Calu3 (cell line): ENCODE measurements at regions not wholly inside any gene's neighbourhood (a gene's known extent, or its start where the extent isn't known, plus 50 kb on each side); places are given as distances from the start of the nearest gene placed in this dataset.
A peak's percentile ranks its signal among the peaks of the same experiment; 100 is the strongest.

Source experiments
- BruUV-seq: library from RNA; stranded (reverse); fragments of 400-500 nt; replicated peaks from 2 replicates; lab custom pipeline; 2021; lab: Mats Ljungman, UMichigan
- CTCF ChIA-PET: fragments of 300-600 bp; sonication (Branson Sonifier 250); formaldehyde crosslinking; loops from one replicate; lab custom pipeline; 2022; ENCODE audit warnings: antibody characterized with exemption; lab: Charles Lee
- DNase-seq: peaks from one replicate; pipeline ENCODE4 v3.0.0; 2022
- H3K27ac Mint-ChIP-seq: one replicate; pipeline ENCODE4 v1.8.0; 2022; ENCODE audit warnings: mixed read lengths; ENCODE audit not compliant: unreplicated experiment
- H3K27me3 Mint-ChIP-seq: one replicate; pipeline ENCODE4 v1.8.0; 2022; ENCODE audit warnings: mixed read lengths; ENCODE audit not compliant: unreplicated experiment
- H3K36me3 Mint-ChIP-seq: one replicate; pipeline ENCODE4 v1.8.0; 2022; ENCODE audit warnings: mild to moderate bottlenecking, moderate library complexity, mixed read lengths; ENCODE audit not compliant: insufficient read depth, unreplicated experiment
- H3K4me1 Mint-ChIP-seq: one replicate; pipeline ENCODE4 v1.8.0; 2022; ENCODE audit warnings: mild to moderate bottlenecking, low read depth, mixed read lengths; ENCODE audit not compliant: unreplicated experiment
- H3K4me3 Mint-ChIP-seq: one replicate; pipeline ENCODE4 v1.8.0; 2022; ENCODE audit warnings: mild to moderate bottlenecking, low read depth, moderate library complexity, mixed read lengths; ENCODE audit not compliant: unreplicated experiment
- H3K9me3 Mint-ChIP-seq: one replicate; pipeline ENCODE4 v1.8.0; 2022; ENCODE audit warnings: low read depth, mixed read lengths; ENCODE audit not compliant: unreplicated experiment
- intact Hi-C: fragments of 100-400 bp; cut with micrococcal nuclease; formaldehyde crosslinking; loops from one replicate; pipeline ENCODE4 v1.10.0; 2022; ENCODE audit not compliant: unreplicated experiment
- TF ChIP-seq, protein P1 (sequence below): fragments of 200-600 bp; IDR thresholded peaks from one replicate; pipeline ENCODE4 v1.8.0; 2022; ENCODE audit warnings: antibody characterized with exemption; ENCODE audit not compliant: unreplicated experiment

GRCh38 chr3:127408022-127408683, 120.3 kb upstream of the PRR20G start:
- TF ChIP-seq, protein P1, sequence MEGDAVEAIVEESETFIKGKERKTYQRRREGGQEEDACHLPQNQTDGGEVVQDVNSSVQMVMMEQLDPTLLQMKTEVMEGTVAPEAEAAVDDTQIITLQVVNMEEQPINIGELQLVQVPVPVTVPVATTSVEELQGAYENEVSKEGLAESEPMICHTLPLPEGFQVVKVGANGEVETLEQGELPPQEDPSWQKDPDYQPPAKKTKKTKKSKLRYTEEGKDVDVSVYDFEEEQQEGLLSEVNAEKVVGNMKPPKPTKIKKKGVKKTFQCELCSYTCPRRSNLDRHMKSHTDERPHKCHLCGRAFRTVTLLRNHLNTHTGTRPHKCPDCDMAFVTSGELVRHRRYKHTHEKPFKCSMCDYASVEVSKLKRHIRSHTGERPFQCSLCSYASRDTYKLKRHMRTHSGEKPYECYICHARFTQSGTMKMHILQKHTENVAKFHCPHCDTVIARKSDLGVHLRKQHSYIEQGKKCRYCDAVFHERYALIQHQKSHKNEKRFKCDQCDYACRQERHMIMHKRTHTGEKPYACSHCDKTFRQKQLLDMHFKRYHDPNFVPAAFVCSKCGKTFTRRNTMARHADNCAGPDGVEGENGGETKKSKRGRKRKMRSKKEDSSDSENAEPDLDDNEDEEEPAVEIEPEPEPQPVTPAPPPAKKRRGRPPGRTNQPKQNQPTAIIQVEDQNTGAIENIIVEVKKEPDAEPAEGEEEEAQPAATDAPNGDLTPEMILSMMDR: no peak
- Mint-ChIP-seq H3K4me3 (no peak overlapping the region), H3K9me3 (no peaks in the 10 kb centered on the region), H3K4me1 (peaks cover 7% of the 10 kb centered on the region), H3K36me3 (no peaks in the 10 kb centered on the region), H3K27me3 (peaks cover 92% of the 10 kb centered on the region), H3K27ac (no peak overlapping the region)
- intact Hi-C loops: no loop called here
- CTCF ChIA-PET: interaction anchor here (0.6 kb wide), 1 partner anchor 55 kb away, joined by 4 read pairs; no protein-coding TSS in a partner anchor
- DNase-seq: no peak
- no TSS peak for BruUV-seq

GRCh38 chr3:127407026-127407939, 119.4 kb upstream of the PRR20G start:
- DNase-seq: no peak
- intact Hi-C loops: no loop called here
- peaks cover 7% of the 10 kb centered on the region for H3K4me1 Mint-ChIP-seq
- peaks cover 85% of the 10 kb centered on the region for H3K27me3 Mint-ChIP-seq
- H3K9me3 Mint-ChIP-seq: no peaks in the 10 kb centered on the region
- H3K36me3 Mint-ChIP-seq: no peaks in the 10 kb centered on the region
- CTCF ChIA-PET: interaction anchor here (1.2 to 1.8 kb wide), 3 partner anchors 30 to 49 kb away, joined by 3 to 7 read pairs (median 4); no protein-coding TSS in a partner anchor
- no peak overlapping the region for H3K27ac Mint-ChIP-seq
- TF ChIP-seq, protein P1: no peak
- no peak overlapping the region for H3K4me3 Mint-ChIP-seq
- BruUV-seq: no TSS peak

- no TSS peak for BruUV-seq
- Mint-ChIP-seq H3K36me3 (no peaks in the 10 kb centered on the region), H3K4me3 (no peak overlapping the region), H3K27me3 (peaks cover 88% of the 10 kb centered on the region), H3K9me3 (no peaks in the 10 kb centered on the region), H3K27ac (no peak overlapping the region), H3K4me1 (peaks cover 7% of the 10 kb centered on the region)
- CTCF ChIA-PET: interaction anchor here (1.0 to 1.8 kb wide), 7 partner anchors 25 to 142 kb away, joined by 3 to 7 read pairs (median 4); no protein-coding TSS in a partner anchor
- DNase-seq: peak; percentile 80
- intact Hi-C loops: no loop called here
- TF ChIP-seq, protein P1: peak; percentile 55
Observed at GRCh38 chr3:127406309-127407025, 118.6 kb upstream of the PRR20G start.

DNA sequence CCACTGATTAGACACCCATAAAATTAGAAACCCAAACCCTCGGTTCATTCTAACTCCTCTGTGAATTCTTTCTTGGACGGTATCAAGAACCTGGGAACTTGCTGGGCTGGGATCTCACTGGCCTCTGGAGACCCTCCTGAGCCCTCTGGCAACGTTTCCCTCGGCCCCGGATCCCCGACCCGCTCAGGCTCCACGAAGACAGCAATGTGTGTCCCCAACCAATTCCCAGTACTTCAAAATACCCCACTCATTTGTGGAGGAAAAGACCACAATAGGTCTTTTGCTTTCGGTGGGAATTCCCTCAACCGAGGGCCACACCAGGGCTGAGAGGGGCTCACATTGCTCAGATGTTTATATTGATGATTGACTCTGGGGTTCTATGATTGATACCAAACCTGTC, 117.9 kb upstream of the PRR20G start:
- TF ChIP-seq, protein P1: no peak

More for the DNA sequence above, 117.9 kb upstream of the PRR20G start:
- Mint-ChIP-seq H3K9me3 (no peaks in the 10 kb centered on the region), H3K4me3 (no peak overlapping the region), H3K36me3 (no peaks in the 10 kb centered on the region), H3K4me1 (peaks cover 7% of the 10 kb centered on the region), H3K27ac (no peak overlapping the region), H3K27me3 (peaks cover 82% of the 10 kb centered on the region)
- BruUV-seq: no TSS peak
- intact Hi-C loops: no loop called here
- DNase-seq: no peak
- CTCF ChIA-PET: interaction anchor here (1.0 to 1.8 kb wide), 9 partner anchors 9 to 302 kb away, joined by 3 to 7 read pairs (median 4); no protein-coding TSS in a partner anchor
